ENCODE measurements at regions not wholly inside any gene's neighbourhood (a gene's known extent, or its start where the extent isn't known, plus 50 kb on each side); places are given as distances from the start of the nearest gene placed in this dataset.
A peak's percentile ranks its signal among the peaks of the same experiment; 100 is the strongest.
"Not testable (repeated sequence)": the region's sequence is repeated elsewhere in the genome, so short reads cannot be mapped to it uniquely, and the experiment has no call there.

GRCh38 chr3:177449360-177450006 is 252.2 kb upstream of the TBL1XR1 start:
- no peak for DNase-seq

GRCh38 chr3:177451301-177451750 is 254.0 kb upstream of the TBL1XR1 start:
- DNase-seq = no peak

GRCh38 chr3:177451864-177452830 is 254.9 kb upstream of the TBL1XR1 start:
- no peak for DNase-seq

- DNase-seq = no peak
Measured at GRCh38 chr3:177452831-177453450, 255.7 kb upstream of the TBL1XR1 start.

GRCh38 chr3:177453451-177453844 is 256.2 kb upstream of the TBL1XR1 start:
- no peak for DNase-seq

- not testable (repeated sequence) for DNase-seq
Measured at GRCh38 chr3:177457204-177457603, 259.9 kb upstream of the TBL1XR1 start.

- no peak for DNase-seq
Measured at GRCh38 chr3:177459401-177459800, 262.1 kb upstream of the TBL1XR1 start.

- DNase-seq = no peak
Measured at GRCh38 chr3:177460047-177460446, 262.8 kb upstream of the TBL1XR1 start.

- DNase-seq = no peak
Measured at GRCh38 chr3:177461765-177462164, 264.5 kb upstream of the TBL1XR1 start.

- DNase-seq = not testable (repeated sequence)
Measured at GRCh38 chr3:177463341-177463740, 266.1 kb upstream of the TBL1XR1 start.

GRCh38 chr3:177463863-177464262 is 266.6 kb upstream of the TBL1XR1 start:
- peak in 1 of 56 donors; percentile 12 for DNase-seq

GRCh38 chr3:177464392-177465256 is 267.3 kb upstream of the TBL1XR1 start:
- no peak for DNase-seq

- no peak for DNase-seq
Measured at GRCh38 chr3:177465257-177465642, 268.0 kb upstream of the TBL1XR1 start.

GRCh38 chr3:177466074-177466473 is 268.8 kb upstream of the TBL1XR1 start:
- DNase-seq = no peak

- not testable (repeated sequence) for DNase-seq
Measured at GRCh38 chr3:177466622-177467021, 269.3 kb upstream of the TBL1XR1 start.

GRCh38 chr3:177467247-177467985 is 270.1 kb upstream of the TBL1XR1 start:
- no peak for DNase-seq

- no peak for DNase-seq
Measured at GRCh38 chr3:177468331-177468730, 271.0 kb upstream of the TBL1XR1 start.

- no peak for DNase-seq
Measured at GRCh38 chr3:177468816-177469215, 271.5 kb upstream of the TBL1XR1 start.

GRCh38 chr3:177469216-177469615 is 271.9 kb upstream of the TBL1XR1 start:
- no peak for DNase-seq
